ENCODE measurements at regions not wholly inside any gene's neighbourhood (a gene's known extent, or its start where the extent isn't known, plus 50 kb on each side); places are given as distances from the start of the nearest gene placed in this dataset.
A peak's percentile ranks its signal among the peaks of the same experiment; 100 is the strongest.

DNA sequence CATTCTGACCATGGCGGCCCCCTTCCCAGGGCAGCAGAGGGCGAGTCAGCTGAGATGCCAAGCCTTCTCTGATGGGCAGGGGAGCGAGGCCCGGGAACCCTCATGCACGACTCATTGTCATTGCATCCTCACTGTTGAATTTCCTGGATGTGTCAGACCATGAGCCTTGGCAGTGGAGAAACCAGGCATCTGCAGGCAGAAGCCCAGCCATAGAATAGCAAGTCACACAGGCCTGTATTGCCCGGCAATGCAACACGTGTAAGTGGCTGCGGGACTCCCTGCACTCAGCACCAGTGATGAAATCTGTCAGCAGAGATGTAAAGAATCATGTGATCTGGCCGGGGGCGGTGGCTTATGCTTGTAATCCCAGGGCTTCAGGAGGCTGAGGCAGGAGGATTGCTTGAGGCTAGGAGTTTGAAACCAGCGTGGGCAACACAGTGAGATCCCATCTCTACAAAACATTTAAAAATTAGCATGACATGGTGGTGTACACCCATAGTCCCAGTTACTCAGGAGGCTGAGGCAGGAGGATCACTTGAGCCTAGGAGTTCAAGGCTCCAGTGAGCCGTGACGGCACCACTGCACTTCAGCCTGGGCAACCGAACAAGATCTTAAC is 199.7 kb downstream of the KATNAL1 start:
- peak; percentile 70 for DNase-seq (ENCODE audit: low spot score)

DNA sequence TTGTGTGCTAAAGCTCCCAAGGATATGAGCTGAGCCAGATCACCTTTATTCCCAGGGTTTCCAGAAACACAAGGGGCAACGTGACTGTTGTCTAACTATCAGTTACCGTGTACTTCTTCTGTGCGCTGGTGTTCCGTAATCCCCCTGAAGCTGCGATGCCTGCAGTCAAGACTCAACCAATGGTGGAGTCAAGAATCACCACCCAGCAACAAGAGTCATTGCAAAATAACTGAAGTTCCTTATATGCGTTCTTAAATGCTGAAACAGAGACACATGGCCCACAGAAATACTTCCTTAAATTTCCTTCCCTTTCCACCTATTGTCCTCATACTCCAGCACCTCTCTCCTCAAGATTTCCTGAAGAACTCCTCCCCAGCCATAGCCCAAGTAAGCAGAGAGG is 200.2 kb downstream of the KATNAL1 start:
- DNase-seq (ENCODE audit: low spot score) = no peak

DNA sequence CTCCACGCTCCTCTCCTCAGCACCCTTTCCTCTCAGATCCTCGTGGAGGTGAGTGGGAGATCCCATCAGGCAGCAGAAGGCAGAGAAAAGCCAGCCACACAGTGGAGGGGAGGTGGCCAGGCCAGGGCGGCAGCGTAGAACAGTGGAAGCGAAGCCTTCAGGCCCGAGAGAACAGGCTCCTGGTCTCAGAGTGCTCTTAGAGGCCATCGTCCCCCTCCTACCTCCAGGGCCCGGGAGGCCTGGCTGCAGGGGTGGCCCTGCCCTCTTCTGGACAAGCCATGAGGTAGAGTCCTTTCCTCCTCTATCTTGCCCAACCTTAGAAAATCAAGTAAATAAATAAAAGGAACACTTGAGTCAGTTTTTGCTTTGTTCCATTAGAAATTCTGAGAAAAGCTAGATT is 202.0 kb downstream of the KATNAL1 start:
- DNase-seq (ENCODE audit: low spot score) = no peak

DNA sequence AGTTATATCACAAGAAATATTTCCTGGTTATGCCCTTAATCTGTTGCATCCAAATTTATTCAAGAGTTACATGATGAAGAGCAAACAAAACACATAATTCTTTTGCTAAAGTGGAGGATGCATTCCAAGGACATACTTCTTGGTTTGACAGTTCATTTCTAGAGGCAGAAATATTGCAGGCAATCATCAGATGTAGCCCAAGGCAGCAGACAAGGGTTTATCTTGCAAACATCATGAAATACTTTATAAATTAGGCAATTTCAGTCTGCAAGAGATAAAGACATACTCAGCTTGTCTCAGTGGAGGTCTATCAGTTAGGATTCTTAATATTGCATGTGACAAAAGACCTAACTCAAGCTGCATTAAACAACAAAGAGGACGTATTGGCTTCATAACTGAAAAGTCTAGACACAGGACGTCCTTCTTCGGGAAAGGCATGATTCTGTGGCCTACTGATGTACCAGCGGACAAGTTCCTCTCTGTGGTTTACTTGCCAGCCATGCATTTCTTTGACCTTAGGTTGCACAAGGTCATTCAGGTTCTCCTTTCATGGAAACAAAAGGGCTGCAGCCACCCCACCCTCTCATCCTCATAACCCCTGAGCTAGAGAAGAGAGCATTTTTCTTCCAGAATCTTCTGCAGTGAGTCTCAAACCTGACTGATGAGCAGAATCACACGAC is 204.1 kb downstream of the KATNAL1 start:
- no peak for DNase-seq (ENCODE audit: low spot score)

DNA sequence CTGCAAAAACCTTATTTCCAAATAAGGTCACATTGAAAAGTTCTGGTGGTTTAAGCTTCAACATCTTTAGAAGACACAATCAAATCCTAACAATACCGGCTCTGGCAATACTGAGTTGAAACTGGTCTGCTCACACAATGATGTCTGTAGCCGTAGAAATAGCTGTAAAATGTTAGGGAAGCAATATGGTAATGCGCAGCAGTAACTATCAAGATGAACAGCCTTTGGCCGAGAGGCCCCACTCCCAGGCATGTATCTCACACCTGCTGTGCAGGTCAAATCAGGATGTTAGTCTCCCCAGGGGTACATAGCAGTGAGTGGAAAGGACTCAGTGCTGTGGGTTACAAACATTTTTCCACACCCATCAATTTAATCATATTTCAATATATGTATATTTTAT is 207.1 kb downstream of the KATNAL1 start:
- no peak for DNase-seq (ENCODE audit: low spot score)

DNA sequence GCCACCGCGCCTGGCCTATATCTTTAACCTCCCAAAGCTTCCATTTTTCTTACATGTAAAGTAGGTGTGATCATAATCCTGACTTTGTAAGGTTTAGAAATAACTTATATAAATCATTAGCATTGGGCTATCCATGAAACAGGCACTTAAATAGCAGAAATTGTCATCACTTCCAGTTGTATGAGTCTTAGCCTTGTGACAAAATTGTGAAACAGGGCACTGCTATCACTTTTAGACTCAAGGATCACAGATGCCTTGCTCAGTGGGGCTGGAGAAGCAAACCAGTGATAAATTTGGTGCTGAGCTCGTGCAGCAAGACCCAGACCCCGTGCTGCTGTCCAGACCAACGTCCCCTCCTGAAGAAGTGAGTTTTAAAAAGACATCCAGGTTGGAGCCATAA is 209.7 kb downstream of the KATNAL1 start:
- DNase-seq (ENCODE audit: low spot score) = no peak

DNA sequence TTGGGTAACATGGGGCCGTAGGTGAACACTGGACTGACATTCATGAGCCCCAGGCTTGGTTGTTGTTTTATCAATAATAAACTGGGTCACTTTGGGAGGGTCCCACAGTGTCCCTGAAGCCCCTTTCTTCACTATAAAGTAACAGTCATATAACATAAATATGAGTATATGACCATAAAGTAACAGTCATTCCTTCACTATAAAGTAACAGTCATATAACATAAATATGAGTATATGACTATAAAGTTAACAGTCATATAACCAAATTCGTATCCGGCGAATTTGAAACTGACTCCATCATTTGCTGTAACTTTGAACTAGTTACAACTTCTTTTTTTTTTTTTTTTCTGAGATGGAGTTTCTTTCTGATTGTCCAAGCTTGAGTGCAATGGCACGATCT is 210.3 kb downstream of the KATNAL1 start:
- DNase-seq (ENCODE audit: low spot score) = no peak

DNA sequence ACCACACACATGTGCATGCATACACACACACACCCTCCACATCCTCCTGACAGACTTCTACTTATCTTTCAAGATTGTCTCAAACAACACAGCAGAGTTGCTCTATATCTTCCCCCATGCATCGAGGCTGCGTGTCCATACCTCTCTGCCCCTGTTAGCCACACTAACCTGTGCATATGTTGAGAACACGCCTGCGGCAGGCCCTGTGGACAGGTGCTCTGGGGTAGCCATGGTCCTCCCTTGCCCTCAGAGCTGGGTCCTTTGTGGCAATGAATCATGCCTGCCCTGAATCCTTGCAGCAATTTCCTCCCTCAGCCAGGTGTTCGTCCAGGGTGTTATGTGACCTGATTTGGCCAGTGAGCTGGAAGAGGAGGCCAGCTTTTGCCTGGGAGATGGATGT is 213.3 kb downstream of the KATNAL1 start:
- no peak for DNase-seq (ENCODE audit: low spot score)

DNA sequence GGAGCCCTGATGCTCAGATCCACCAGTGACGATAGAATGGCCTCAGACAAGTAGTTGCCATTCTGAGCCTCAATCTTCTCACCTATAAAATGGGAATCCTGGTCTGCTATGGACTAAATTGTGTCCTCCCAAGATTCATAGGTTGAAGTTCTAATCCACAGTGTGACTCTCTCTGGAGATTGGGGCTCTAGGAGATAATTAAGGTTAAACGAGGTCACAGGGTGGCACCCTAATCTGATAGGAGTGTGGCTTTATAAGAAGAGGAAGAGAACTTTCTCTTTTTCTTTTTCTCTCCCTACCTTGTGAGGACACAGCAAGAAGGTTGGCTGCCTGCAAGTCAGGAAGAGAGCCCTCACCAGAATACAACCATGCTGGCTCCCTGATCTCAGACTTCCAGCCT is 214.1 kb downstream of the KATNAL1 start:
- no peak for DNase-seq (ENCODE audit: low spot score)

DNA sequence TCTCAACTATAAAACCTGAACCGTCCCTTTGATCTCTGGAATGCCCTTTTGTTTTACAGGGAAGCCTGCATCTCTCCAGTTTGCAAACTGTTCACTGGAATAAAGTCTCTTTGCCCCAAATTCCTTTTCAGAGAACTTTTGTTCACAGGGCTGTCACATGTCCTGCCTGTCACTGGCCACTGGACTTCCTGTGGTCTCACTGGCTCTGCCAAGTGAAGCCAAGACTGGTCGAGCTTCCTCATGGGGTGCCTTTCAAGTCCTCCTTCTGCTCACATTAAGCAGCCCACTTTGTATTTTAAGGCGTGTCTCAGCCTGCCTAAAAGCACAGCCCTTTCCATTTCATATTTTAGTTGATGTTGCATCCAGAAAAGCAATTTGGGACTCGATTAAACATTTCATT is 215.7 kb downstream of the KATNAL1 start:
- DNase-seq (ENCODE audit: low spot score) = no peak

DNA sequence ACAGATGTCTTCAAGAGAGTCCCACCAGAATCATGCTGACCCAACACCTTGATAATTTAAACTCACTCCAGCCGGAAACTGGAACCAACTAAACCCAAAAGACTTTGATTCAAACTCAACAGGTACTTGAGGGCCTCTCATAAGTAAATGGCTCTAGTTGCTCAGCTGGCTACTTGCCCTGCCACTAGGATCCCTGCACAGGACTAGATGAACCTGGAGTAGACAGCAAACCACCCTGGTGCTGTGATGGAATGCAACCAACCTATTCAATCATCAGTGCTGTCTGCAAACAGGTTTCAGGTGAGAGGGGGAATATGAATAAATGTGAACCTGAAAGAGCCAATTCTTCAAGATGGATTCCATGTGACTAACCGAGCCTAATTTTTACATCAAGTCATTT is 216.3 kb downstream of the KATNAL1 start:
- no peak for DNase-seq (ENCODE audit: low spot score)

DNA sequence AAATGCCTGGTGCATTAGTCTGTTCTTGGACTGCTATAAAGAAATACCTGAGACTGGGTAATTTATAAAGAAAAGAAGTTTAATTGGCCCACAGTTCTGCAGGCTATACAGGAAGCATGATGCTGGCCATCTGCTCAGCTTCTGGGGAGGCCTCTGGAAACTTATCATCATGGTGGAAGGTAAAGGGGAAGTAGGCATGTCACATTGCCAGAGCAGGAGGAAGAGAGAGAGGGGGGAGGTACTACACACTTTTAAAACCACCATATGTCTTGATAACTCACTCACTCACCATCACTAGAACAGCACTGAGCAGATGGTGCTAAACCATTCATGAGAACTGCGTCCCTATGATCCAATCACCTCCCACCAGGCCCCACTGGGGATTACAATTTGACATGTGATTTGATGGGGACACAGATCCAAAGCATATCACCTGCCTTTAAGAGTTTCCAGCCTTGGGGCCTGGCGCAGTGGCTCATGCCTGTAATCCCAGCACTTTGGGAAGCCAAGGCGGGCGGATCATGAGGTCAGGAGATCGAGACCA is 219.0 kb downstream of the KATNAL1 start:
- no peak for DNase-seq (ENCODE audit: low spot score)

DNA sequence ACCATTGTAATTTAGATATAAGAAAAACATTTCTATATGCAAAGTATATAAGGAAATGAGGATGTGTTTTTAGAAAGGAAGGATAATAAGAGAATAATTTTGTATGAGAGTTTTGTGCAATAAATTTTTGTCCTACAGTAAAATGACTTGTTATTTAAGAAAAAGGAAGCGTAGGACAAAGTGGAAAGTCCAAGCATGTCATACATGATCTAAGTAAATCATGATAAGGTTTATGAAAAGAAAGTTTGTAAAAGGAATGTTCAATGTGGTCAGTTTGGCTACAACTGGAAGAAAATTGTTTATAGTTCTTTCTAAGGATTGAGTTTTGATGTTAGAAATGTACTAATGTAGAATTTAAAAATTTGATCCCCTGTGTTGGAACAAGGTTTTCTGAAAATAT is 222.3 kb downstream of the KATNAL1 start:
- no peak for DNase-seq (ENCODE audit: low spot score)

DNA sequence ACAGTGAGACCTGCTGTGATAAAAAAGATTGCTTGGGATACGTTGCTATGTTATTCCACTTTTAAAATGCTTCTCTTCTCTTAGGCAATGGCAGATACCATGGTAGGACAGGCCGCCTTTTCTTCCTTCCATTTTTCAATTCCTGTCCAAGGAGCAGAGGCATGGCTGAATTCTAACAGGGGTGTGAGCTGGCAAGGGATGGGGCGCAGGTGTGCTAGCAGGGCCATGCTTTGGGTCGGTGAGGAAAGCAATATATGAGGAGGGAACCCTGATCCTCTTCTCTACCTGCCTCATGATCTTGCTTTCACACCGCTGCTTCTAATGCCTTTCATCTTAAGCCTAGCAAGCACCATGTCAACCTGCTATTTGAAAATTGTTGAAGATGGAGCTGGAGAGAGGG is 225.0 kb downstream of the KATNAL1 start:
- DNase-seq (ENCODE audit: low spot score) = no peak

DNA sequence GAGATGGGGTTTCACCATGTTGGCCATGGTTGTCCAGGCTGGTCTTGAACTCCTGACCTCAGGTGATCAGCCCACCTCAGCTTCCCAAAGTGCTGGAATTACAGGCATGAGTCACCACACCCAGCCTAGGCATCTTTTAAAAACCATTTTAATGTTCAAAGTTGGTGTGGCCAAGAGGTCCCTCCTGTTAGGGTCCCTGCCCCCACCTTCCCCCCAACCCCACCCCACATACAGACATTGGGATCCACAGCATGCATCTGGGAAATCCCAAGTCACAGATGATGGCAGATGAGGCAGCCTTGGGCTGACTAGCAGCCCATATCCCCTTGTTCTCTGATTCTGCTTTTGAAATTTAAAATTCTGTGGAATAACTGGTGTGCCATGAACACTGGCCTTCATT is 226.0 kb downstream of the KATNAL1 start:
- DNase-seq (ENCODE audit: low spot score) = no peak

DNA sequence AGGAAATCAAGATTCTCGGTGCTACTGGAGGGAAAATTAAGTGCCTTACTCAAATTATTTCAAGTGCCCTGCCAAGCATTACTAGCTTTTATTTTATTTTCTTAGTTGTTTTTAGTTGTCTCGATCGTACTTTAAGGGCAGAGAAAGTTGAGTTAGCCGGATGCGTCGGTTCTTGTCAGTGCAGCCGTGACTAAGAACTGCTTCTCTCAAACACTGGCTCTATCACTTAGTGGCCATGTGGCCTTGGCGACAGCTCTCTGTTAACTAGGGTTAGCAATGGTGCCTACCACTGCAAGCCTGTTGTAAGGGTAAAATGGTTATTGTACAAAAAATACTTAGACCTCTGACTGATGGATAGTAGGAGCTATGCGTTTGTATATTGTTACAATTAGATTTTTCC is 227.8 kb downstream of the KATNAL1 start:
- DNase-seq (ENCODE audit: low spot score) = no peak

DNA sequence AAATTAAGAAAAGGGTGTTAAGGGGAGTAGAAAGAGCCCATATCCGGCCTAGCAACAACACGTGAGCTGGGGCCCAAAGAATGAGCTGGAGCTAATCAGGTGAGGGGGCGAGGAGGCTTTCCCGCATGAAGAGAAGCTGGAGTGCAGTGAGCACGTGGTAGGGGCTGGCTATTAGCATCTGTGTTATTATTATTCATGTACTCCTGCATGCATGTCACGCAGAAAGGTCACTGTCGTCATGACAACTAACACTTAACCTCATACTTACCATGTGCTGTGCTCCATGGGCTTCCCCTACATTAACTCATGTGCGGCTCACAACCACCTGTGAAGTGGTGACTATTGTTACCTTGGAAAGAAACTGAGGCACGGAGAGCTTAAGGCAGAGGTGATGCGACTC is 227.6 kb upstream of the UBL3 start:
- DNase-seq (ENCODE audit: low spot score) = no peak

DNA sequence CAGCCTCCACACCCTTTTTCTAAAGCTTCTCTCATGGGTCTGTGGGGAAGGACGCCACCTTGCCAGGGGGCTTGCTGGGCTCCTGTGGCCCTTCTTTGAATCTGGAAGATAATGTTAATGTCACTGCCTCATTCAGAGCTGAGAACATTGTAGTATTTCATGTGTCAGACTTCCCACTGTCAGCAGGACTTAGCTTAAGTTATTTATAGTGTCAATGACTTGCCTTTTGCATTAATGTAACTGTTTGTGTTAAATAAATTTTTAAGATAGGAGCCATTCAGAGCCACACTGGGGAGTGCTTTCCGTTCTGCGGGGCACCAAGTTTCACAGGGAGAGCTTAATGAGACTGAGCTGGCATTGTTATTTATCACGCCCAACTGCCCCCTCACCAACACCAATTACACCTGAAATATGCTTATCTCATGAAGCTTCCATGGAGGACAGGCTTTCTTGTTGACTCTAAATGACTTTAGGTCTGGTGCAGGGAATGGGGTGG is 226.9 kb upstream of the UBL3 start:
- DNase-seq (ENCODE audit: low spot score) = no peak

DNA sequence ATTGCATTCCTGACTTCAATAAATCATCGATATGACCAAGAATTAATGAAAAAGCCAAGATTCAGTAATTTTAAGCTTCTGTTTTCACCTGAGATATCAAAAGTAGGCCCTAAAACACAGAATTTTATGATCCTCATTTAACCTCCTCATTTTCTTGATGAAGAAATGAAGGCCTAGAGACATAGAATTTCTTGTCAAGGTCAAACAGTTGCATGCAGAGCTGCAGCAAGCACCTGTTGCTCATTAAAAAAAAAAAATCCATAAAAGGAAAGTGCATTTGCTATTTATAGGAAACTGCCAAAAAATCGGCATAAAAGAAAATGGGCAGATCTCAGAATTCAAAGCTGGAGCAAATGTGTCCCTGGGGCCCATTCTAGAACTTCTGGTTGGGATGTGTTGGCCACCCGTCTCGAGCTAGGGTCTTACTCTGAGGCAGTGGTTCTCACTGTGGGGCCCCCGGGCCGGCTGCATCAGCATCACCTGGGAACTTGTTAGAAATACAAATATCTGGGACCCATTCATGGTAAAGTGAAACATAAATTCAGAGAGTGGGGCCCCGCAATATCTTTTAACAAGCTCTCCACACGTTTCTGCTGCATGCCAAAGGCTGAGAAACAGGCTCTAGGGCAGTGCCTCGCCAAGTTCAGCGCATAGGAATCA is 224.7 kb upstream of the UBL3 start:
- no peak for DNase-seq (ENCODE audit: low spot score)

DNA sequence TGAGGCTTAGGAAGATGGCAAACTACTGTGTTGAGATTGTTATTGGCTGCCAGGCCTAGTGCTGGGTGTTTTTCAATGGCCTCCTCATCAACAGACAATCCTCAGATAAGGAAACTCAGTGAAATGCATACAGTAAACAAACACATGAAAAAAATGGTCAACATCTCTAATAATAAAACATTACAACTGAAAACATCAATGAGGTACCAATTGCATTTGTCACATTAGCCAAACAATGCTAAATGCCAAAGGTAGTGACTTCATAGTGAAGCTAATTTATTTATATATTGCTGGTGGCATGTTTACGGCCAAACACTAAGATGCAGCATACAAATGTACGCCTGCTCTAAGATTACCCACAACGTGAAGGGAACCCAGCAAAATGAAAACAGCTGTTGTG is 224.0 kb upstream of the UBL3 start:
- DNase-seq (ENCODE audit: low spot score) = no peak

DNA sequence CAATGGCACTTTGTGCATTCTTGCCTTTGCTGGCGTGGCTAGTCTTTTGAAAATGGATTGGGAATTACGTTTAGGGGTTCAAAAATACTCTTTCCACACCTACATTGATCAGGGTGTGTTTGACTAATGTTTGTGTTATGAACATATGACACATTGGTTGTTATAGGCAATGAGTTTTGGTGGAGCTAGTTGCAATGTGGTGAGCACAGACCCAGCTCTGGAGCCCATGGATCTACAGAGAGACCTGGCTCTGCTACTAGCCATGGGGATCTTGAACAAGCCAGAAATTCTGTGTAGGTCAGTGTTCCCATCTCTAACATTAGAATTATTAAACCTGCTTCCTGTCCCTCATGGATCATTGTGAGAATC is 222.4 kb upstream of the UBL3 start:
- DNase-seq (ENCODE audit: low spot score) = no peak

DNA sequence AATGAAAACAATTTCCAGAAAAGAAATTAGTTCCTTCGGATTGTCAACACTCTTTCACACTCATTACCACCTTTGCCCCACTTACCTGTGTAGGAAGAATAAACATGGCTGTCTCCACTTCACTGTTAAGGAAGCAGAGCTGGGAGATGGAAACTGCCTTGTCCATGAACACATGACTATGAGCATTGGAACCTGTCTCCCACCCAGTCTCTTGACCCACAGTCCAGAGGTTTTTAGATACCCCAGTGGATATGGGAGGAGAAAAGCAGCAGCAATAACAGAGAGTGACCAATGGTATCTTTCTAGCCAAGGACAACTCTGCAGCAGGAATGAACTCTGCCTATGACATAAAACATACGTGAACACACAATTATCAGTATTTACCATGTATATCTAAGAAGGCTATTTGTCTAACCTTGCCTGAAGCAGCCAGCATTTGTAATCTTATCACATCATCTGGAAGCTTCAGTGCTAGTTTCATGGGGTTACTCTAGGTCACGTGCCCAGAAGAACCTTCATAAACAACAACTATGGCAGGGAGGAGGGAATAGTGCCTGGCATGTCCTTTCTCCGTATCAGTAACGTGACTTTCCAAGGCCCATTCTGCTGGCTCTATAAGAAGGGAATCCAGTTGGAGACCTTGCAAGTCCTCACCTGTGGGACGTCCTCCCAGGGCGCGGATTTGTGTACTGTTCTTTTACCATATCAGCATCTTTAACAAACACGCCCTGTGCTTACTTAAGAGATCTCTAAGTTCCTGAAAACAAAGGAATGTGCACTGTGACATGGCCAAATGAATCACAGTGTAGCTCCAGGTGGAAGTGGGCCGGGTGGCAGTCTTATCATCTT is 221.8 kb upstream of the UBL3 start:
- DNase-seq (ENCODE audit: low spot score) = no peak

Data from AG08396 (cell line).